GM19463 (cell line): ENCODE measurements at regions not wholly inside any gene's neighbourhood (a gene's known extent, or its start where the extent isn't known, plus 50 kb on each side); places are given as distances from the start of the nearest gene placed in this dataset.
"Not testable (repeated sequence)": the region's sequence is repeated elsewhere in the genome, so short reads cannot be mapped to it uniquely, and the experiment has no call there.

ENCODE experiments used
- ATAC-seq: cut with Tn5 transposase; IDR thresholded peaks from one replicate; pipeline ENCODE4 v1.9.1; 2021; ENCODE audit warnings: mild to moderate bottlenecking, moderate library complexity; ENCODE audit not compliant: unreplicated experiment

- no peak for ATAC-seq
Measured at GRCh38 chr6:6966569-6966968, 141.2 kb upstream of the RREB1 start.

DNA sequence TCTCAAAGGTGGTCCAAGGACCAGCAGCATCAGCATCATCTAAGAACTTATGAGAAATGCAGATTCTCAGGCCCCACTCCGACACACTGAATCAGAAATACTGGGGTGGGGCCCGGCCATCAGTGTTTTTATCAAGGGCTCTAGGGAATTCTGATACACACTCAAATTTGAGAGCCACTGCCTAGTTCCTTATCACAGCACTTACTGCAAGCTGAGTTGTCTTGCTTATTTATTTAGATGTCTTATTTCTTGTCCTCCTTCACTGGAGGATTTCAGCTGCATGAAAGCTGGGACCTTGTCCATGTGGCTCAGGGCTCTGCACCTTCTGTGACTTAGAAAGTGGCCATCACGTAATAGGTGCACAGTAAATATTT lies 139.4 kb upstream of the RREB1 start:
- ATAC-seq, result no peak

GRCh38 chr6:6968731-6969552 lies 138.8 kb upstream of the RREB1 start:
- no peak for ATAC-seq

DNA sequence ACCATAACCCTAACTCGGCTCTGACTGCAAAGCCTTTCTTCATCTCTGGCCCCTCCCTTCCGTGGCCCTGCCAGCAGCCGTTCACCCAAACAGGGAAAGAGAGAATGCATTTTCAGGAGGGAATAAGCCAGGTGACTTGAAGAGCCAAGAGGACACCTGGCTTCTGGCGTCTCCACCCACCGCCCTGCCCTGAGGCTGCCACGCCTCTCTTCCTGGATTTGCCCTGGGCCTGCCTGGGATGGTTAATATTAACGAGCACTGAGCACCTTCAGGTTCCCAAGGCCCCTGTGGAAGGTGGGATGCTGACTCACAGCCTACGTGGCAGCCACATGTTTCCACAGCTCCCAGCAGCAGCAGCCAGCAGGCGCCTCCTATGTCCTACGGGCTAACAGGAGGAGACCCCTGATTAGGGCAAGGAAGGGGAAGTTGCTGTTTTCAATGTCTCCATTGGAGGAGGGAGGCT lies 138.0 kb upstream of the RREB1 start:
- no peak for ATAC-seq

DNA sequence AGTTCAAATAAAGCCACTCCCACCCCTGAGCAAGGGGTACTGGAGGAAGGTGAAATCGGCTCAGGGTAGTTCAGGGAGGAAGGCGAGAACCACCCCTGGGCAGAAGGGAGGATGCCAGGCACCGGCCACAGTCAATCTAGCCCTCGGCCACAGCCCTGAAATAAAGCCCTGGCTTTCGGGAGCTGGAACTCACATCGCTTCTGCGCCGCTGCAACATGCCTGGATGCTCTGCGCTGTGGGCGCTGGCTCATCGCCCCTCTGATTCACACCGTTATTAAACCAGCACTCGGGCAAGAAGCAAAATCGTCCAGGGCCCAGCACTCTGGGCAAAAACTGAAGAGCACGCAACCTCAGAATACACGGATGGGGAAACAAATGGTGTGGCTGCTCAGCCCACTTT lies 136.9 kb upstream of the RREB1 start:
- ATAC-seq, result no peak

DNA sequence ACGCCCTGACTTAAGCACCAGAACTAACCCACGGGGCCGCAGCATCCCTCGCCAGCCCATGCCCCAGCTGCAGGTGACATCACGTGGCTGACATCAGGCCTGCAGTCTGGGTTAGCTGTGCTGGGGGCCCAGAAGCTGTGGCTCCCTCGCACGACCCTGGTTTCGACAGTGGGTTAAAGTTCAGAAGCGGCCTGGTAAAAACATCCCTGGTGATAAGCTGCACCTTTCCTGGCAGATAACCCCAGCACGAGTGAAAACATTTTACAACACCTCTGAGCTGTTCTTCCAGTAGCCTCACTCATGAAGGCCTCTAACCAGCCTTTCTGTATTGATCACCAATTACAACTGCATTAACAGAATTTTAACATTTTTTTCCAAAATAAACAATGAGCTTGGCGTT lies 136.4 kb upstream of the RREB1 start:
- no peak for ATAC-seq

GRCh38 chr6:6972456-6972855 lies 135.3 kb upstream of the RREB1 start:
- no peak for ATAC-seq

- ATAC-seq, result no peak
Measured at GRCh38 chr6:6973721-6974120, 134.0 kb upstream of the RREB1 start.

DNA sequence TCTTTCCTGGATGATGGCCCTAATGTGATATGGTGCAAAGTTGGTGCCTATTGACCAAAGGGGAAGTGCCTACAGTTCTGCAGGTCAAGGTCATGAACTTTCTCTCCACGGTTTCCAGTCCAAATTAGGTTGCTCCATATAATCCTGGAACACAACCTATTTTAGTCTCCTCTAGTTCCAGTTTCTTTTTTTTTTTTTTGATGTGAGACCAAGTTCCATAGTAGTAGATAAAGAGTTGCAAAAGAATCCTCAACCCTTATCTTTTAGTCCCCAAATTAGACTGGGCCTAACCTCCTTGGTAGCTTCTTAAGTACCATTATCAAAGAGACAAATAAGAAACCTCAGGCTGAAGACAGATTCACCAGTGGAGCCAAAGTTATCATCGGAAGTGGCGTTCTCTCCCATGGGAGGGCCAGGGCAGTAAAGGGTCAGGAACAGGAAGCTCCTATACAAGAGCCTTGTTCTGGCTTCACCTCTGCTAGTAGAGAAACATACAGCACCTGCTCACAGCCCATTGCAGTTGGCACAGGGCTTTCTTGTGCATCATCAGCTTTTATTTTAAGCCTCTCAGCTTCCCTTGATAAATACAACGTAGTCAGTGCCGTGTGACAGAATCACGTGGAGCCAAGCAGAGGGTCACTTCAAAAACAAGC lies 132.2 kb upstream of the RREB1 start:
- no peak for ATAC-seq

DNA sequence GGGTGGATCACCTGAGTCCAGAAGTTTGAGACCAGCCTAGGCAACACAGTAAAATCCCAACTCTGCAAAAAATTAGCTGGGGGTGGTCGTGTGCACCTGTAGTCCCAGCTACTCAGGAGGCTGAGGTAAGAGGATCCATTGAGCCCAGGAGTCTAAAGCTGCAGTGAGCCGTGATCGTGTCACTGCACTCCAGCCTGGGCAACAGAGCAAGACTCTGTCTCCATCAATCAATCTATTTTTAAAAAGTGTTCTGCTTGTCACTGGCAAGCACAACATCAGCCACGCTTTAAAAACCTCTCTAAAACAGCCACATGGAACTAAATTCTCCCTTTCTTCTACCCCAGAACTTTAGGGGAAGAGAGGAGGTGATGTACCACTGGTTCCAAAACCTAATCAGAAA lies 131.6 kb upstream of the RREB1 start:
- no peak for ATAC-seq

DNA sequence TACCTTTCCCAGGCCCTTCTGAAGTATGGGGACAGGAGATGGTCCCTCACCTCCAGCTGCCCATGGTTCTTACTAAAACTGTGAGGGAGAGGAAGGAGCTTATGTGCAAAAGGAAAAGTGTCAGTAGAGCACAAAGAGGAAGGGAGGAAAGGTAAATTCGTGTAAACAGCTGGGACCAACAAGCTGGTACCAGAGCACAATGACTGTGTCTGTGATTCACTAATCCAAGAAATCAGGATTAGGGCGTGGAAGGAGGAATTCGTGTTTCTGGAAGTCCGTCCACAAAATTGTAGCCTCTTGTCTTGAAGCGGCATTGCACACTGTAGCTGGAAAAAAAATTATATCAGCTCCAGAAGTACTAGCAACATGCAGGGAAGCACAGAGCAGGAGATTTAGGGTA lies 129.0 kb upstream of the RREB1 start:
- no peak for ATAC-seq

GRCh38 chr6:6980999-6981597 lies 126.7 kb upstream of the RREB1 start:
- ATAC-seq, result no peak

GRCh38 chr6:6981681-6982322 lies 126.0 kb upstream of the RREB1 start:
- no peak for ATAC-seq

DNA sequence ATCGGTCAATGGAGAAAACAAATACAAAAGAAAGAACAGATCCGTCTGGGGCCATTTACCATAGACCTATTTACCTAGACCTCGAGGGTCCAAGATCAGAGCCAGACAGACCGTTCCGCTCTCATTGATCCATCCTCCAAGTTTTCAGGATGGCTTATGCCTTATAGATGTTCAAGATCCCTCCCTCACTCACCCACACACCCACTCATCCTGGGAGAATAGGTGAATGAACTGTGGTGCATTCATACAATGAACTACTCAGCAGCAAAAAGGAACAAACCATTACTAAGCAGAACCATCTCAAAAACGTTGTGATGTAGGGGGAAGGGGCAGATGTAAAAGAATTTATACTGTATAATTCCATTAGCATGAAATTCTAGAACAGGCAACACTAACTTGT lies 125.1 kb upstream of the RREB1 start:
- ATAC-seq, result no peak

GRCh38 chr6:6984585-6985366 lies 123.0 kb upstream of the RREB1 start:
- no peak for ATAC-seq

- ATAC-seq, result no peak
Measured at GRCh38 chr6:6986344-6986743, 121.4 kb upstream of the RREB1 start.

DNA sequence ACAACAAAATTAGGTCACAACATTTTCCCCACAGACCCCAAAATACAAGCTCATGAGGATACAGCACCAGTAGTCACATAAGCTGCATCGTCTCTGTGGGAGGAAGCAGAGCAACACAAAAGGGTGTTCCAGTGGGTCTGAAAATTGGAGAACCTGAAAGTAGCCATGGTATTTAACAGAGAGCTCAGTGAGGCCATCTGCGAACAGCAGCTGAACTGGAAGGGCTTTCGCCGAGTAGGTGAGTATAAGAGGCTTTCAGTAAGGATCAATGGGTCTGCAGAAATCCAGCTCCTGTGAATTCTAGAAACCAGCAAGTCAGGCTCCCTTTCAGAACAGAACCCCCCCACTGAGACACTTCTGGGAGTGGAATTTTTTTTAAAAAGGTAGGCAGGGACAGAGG lies 120.0 kb upstream of the RREB1 start:
- no peak for ATAC-seq

DNA sequence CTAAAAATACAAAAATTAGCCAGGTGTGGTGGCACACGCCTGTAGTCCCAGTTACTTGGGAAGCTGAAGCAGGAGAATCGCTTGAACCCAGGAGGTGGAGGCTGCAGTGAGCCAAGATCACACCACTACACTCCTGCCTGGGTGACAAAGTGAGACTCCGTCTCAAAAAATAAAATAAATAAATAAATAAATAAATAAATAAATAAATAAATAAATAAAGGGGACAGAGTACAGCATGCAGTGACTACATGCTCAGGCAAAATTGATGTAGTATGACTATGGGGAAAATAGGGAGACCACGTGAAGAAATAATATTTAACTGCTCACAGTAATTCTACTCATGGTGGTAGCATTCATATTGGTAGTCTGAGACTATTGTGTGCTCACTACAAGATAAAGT lies 117.7 kb upstream of the RREB1 start:
- not testable (repeated sequence) for ATAC-seq

DNA sequence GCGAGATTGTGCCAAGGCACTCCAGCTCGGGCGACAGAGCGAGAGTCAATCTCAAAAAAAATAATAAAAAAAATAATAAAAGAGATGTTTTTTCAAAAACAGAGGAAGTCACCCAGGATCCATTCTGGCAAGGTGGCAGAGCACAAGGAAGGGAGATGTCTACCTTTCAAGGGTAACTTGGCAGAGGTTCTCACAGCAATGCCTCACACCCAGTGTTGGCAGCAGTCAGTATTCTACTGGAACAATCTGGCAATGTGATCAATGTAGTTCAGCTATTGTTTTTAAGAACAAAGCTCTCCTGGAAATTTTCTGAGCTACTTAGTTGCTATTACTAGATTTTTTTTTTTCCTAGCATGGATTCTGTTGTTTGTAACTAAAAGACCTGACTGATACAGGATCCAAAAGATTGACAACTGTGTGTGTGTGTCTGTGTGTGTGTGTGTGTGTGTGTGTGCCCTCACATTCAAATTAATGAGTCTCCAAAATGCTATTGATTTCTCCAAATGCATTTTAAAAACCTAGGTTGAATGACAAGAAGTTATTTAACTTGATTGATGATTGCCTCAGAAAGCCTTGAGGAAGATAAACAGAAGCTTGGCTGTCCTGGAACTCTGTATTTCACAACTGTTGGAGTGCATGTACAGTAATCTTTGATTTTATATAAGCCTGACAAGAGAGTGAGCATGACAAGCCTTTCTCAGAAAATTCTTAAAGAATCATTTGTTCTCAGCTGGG lies 114.1 kb upstream of the RREB1 start:
- no peak for ATAC-seq

DNA sequence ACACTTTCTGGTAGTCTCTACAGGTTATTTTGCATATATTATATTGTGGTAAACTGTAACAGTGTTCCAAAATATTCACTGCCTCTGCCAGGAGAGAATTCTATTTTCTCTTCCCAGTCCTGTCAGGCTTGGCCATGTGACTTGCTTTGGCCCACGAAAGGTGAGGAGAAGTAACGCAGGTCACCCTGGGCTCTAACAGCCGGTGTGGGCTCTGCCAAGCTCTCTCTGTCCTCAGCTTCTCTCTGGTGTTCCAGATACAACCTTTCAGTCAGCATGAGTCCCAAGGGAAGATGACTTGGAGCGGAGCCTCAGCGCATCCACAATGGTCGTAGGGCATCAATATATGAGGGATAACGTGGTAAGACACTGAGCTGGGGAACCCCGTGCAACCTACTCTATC lies 113.0 kb upstream of the RREB1 start:
- no peak for ATAC-seq
